ENCODE measurements at regions not wholly inside any gene's neighbourhood (a gene's known extent, or its start where the extent isn't known, plus 50 kb on each side); places are given as distances from the start of the nearest gene placed in this dataset.

GRCh38 chr2:221716426-221717303 is 144.6 kb upstream of the EPHA4 start:
- TF ChIP-seq TAF1 (IDR thresholded peaks at IDR 0.05; ENCODE audit: low read depth), result no peak
- TF ChIP-seq CREB1 (IDR thresholded peaks at IDR 0.05; ENCODE audit: low read depth), result no peak
- no peak for TF ChIP-seq FOXM1 (IDR thresholded peaks at IDR 0.05; ENCODE audit: borderline replicate concordance, low read depth)
- no peak for TF ChIP-seq RAD21 (IDR thresholded peaks at IDR 0.05; ENCODE audit: low read depth)
- no peak for TF ChIP-seq TCF12 (IDR thresholded peaks at IDR 0.05; ENCODE audit: low read depth)

GRCh38 chr2:221715523-221716247 is 143.6 kb upstream of the EPHA4 start:
- TF ChIP-seq NFIC (IDR thresholded peaks at IDR 0.05), result no peak
- TF ChIP-seq FOXM1 (IDR thresholded peaks at IDR 0.05; ENCODE audit: borderline replicate concordance, low read depth), result no peak
- no peak for TF ChIP-seq USF1 (IDR thresholded peaks at IDR 0.05)
- no peak for TF ChIP-seq EP300 (IDR thresholded peaks at IDR 0.05; ENCODE audit: borderline replicate concordance)
- no peak for TF ChIP-seq MAX (IDR thresholded peaks at IDR 0.05)
- no peak for TF ChIP-seq TEAD4 (IDR thresholded peaks at IDR 0.05)
- no peak for TF ChIP-seq ZBTB7A (IDR thresholded peaks at IDR 0.05; ENCODE audit: low read depth)

GRCh38 chr2:221710744-221711143 is 138.6 kb upstream of the EPHA4 start:
- TF ChIP-seq TCF12 (IDR thresholded peaks at IDR 0.05; ENCODE audit: low read depth) (no peak), RAD21 (IDR thresholded peaks at IDR 0.05; ENCODE audit: low read depth) (no peak), FOXM1 (IDR thresholded peaks at IDR 0.05; ENCODE audit: borderline replicate concordance, low read depth) (no peak), NFIC (IDR thresholded peaks at IDR 0.05) (no peak), EGR1 (IDR thresholded peaks at IDR 0.05) (no peak), CEBPB (IDR thresholded peaks at IDR 0.05) (no peak), TEAD4 (IDR thresholded peaks at IDR 0.05) (no peak)

GRCh38 chr2:221708902-221709301 is 136.8 kb upstream of the EPHA4 start:
- no peak for TF ChIP-seq REST (IDR thresholded peaks at IDR 0.05; ENCODE audit: low read depth)
- no peak for TF ChIP-seq USF1 (IDR thresholded peaks at IDR 0.05)
- no peak for TF ChIP-seq MAX (IDR thresholded peaks at IDR 0.05)
- TF ChIP-seq FOXM1 (IDR thresholded peaks at IDR 0.05; ENCODE audit: borderline replicate concordance, low read depth), result no peak
- TF ChIP-seq NFIC (IDR thresholded peaks at IDR 0.05), result no peak
- no peak for TF ChIP-seq YY1 (IDR thresholded peaks at IDR 0.05; ENCODE audit: low read depth)
- no peak for TF ChIP-seq TAF1 (IDR thresholded peaks at IDR 0.05; ENCODE audit: low read depth)

- no peak for TF ChIP-seq CEBPB (IDR thresholded peaks at IDR 0.05)
- TF ChIP-seq TAF1 (IDR thresholded peaks at IDR 0.05; ENCODE audit: low read depth), result no peak
- no peak for TF ChIP-seq REST (IDR thresholded peaks at IDR 0.05; ENCODE audit: low read depth)
- no peak for TF ChIP-seq FOXM1 (IDR thresholded peaks at IDR 0.05; ENCODE audit: borderline replicate concordance, low read depth)
- TF ChIP-seq TCF12 (IDR thresholded peaks at IDR 0.05; ENCODE audit: low read depth), result no peak
- TF ChIP-seq YY1 (IDR thresholded peaks at IDR 0.05; ENCODE audit: low read depth), result no peak
- no peak for TF ChIP-seq EP300 (IDR thresholded peaks at IDR 0.05; ENCODE audit: borderline replicate concordance)
- no peak for TF ChIP-seq USF1 (IDR thresholded peaks at IDR 0.05)
- no peak for TF ChIP-seq ZBTB7A (IDR thresholded peaks at IDR 0.05; ENCODE audit: low read depth)
- TF ChIP-seq NFIC (IDR thresholded peaks at IDR 0.05), result no peak
- TF ChIP-seq EGR1 (IDR thresholded peaks at IDR 0.05), result no peak
- no peak for TF ChIP-seq CREB1 (IDR thresholded peaks at IDR 0.05; ENCODE audit: low read depth)
- TF ChIP-seq RAD21 (IDR thresholded peaks at IDR 0.05; ENCODE audit: low read depth), result no peak
- TF ChIP-seq TEAD4 (IDR thresholded peaks at IDR 0.05), result no peak
- TF ChIP-seq MAX (IDR thresholded peaks at IDR 0.05), result no peak
Measured at GRCh38 chr2:221705185-221705877, 133.2 kb upstream of the EPHA4 start.

All from Ishikawa (cell line).